Esophagus muscularis mucosa (tissue), 4 donors: ENCODE measurements at regions not wholly inside any gene's neighbourhood (a gene's known extent, or its start where the extent isn't known, plus 50 kb on each side); places are given as distances from the start of the nearest gene placed in this dataset.

Experiments used
- DNase-seq: peaks from one replicate; pipeline ENCODE4 v3.0.0-alpha.2; 2017; ENCODE audit errors: extremely low spot score
- H3K27ac ChIP-seq, 4 donors: fragments of 200-600 bp; sonication (generic); replicated peaks in 1 of 4; 1 replicate in 3 of 4; 2 replicates in 1 of 4; pipeline ENCODE4 v1.5.1; 2016 to 2019; ENCODE audit warnings: mild to moderate bottlenecking in 1 of 4
- H3K27me3 ChIP-seq, 4 donors: fragments of 200-600 bp; sonication (generic); one replicate each; pipeline versions ENCODE4 v1.5.1 to v1.6.0; 2016 to 2019
- H3K36me3 ChIP-seq, 4 donors: fragments of 200-600 bp; sonication (generic); one replicate each; pipeline ENCODE4 v1.5.1; 2016 to 2019
- H3K4me1 ChIP-seq, 4 donors: fragments of 200-600 bp; sonication (generic); one replicate each; pipeline ENCODE4 v1.5.1; 2016 to 2019
- H3K4me3 ChIP-seq, 4 donors: fragments of 200-600 bp; sonication (generic); 1 replicate in 2 of 4; 2 replicates in 2 of 4; pipeline ENCODE4 v1.5.1; 2016 to 2019; ENCODE audit warnings: mild to moderate bottlenecking in 4 of 4, moderate library complexity in 1 of 4
- H3K9me3 ChIP-seq, 4 donors: fragments of 200-600 bp; sonication (generic); 1 replicate in 3 of 4; 2 replicates in 1 of 4; pipeline ENCODE4 v1.5.1; 2016 to 2019
- EP300 ChIP-seq: sonication (generic); formaldehyde crosslinking; IDR thresholded peaks from one replicate; pipeline ENCODE4 v1.6.1; 2017; ENCODE audit warnings: antibody characterized with exemption
- POLR2A ChIP-seq: fragments of 450-650 bp; IDR thresholded peaks from one replicate; pipeline ENCODE4 v1.6.1; 2017; ENCODE audit warnings: antibody characterized with exemption, moderate library complexity, mild to moderate bottlenecking, low read depth
- POLR2AphosphoS5 ChIP-seq, 2 donors: sonication (generic); formaldehyde crosslinking; IDR thresholded peaks; one replicate each; pipeline ENCODE4 v1.6.1; 2017; ENCODE audit warnings: antibody characterized with exemption in 2 of 2
- WGBS: methylation state at CpG from one replicate; pipeline ENCODE4 v1.1.5; 2018; 5-methylcytosine and 5-hydroxymethylcytosine counted together
- intact Hi-C: fragments of 100-400 bp; cut with DNase I; formaldehyde crosslinking; loops from one replicate; pipeline ENCODE4 v1.15.1; 2023
- TF ChIP-seq, protein P1 (sequence below), 3 experiments: fragments of 200-600 bp in 2 of 3; fragments of 450-650 bp in 1 of 3; sonication (generic) in 2 of 3; IDR thresholded peaks; one replicate each; pipeline ENCODE4 v1.5.1; 2017 to 2019; ENCODE audit warnings: antibody characterized with exemption in 3 of 3, mild to moderate bottlenecking in 2 of 3, moderate library complexity in 1 of 3

DNA sequence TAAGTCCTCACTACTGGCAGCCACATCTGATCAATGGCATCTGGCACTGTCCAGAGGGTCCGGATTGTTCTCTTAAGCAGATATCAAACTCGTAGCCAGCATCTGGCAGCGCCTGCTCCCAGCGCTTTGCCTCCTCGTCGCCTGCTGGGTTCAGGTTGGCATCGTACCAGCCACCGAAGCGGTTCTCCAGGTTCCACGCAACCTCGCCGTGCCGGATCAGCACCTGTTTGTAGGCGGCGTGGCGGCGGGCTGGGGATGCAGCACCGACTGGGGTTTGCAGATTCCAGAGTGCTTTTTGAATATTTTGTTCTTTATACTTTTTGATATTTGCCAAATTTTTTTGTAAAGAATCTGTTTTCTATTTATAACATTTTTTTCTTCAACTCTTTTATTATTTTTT is 111.6 kb downstream of the NR2F2 start:
- no peak for DNase-seq
- H3K4me1 ChIP-seq = no peaks in the 10 kb centered on the region
- H3K4me3 ChIP-seq = no peak overlapping the region
- no peaks in the 10 kb centered on the region for H3K36me3 ChIP-seq
- 89% methylated on average over 13 of the region's 18 CpGs for WGBS
- H3K27me3 ChIP-seq = no peaks in the 10 kb centered on the region
- intact Hi-C loops = no loop called here
- no peaks in the 10 kb centered on the region for H3K9me3 ChIP-seq
- no peak for TF ChIP-seq EP300
- no peak for TF ChIP-seq POLR2A
- TF ChIP-seq, protein P1, sequence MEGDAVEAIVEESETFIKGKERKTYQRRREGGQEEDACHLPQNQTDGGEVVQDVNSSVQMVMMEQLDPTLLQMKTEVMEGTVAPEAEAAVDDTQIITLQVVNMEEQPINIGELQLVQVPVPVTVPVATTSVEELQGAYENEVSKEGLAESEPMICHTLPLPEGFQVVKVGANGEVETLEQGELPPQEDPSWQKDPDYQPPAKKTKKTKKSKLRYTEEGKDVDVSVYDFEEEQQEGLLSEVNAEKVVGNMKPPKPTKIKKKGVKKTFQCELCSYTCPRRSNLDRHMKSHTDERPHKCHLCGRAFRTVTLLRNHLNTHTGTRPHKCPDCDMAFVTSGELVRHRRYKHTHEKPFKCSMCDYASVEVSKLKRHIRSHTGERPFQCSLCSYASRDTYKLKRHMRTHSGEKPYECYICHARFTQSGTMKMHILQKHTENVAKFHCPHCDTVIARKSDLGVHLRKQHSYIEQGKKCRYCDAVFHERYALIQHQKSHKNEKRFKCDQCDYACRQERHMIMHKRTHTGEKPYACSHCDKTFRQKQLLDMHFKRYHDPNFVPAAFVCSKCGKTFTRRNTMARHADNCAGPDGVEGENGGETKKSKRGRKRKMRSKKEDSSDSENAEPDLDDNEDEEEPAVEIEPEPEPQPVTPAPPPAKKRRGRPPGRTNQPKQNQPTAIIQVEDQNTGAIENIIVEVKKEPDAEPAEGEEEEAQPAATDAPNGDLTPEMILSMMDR (IDR thresholded peaks at IDR 0.05) = no peak
- TF ChIP-seq POLR2AphosphoS5 (IDR thresholded peaks at IDR 0.05) = no peak
- H3K27ac ChIP-seq = no peak overlapping the region

DNA sequence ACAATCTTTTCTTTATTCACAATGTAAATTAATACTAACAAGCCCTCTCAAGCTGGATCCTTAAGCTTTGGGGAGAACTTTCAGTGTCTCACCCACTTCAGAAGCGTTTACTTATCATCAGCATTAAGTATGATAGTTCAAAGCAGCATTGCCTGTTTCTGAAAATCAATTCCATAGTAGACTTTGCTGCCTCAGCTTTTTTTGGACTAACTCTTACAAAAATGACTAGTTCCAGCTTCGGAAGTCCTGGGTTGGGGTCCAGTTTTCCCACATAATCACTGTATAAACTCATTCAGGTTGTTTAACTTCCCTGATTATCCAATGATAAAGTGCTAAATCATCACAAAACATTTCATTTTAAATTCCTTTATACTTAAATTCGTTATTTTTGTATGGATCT is 114.4 kb downstream of the NR2F2 start:
- H3K4me3 ChIP-seq = no peak overlapping the region

DNA sequence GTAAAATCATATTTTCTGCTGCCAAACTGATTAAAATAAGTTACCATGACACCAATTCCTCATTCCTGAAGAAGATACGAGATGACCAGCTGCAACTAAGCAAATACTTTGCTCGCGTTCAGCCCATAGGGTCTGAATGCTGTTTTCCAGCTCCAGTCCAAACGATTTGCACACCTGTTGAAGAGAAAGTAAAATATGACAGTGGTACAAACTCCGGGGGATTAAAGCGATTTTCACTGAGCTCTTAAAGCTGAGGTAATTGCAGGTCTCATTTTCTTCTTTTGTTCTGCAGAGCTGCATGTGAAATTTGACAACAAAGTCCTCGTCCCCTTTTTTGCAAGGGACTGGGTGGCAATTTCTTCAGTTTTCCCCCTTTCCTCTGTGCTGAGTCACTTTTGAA is 118.4 kb downstream of the NR2F2 start:
- Histone ChIP-seq H3K36me3 (no peaks in the 10 kb centered on the region), H3K4me3 (no peak overlapping the region), H3K9me3 (no peaks in the 10 kb centered on the region), H3K4me1 (no peaks in the 10 kb centered on the region), H3K27me3 (no peaks in the 10 kb centered on the region), H3K27ac (no peak overlapping the region)
- no peak for DNase-seq
- WGBS = 57% methylated on average over 7 of the region's 7 CpGs
- intact Hi-C loops = no loop called here
- TF ChIP-seq, protein P1 (IDR thresholded peaks at IDR 0.05) = no peak
- TF ChIP-seq EP300 = no peak
- no peak for TF ChIP-seq POLR2AphosphoS5 (IDR thresholded peaks at IDR 0.05)
- TF ChIP-seq POLR2A = no peak

More for the DNA sequence above, 114.4 kb downstream of the NR2F2 start:
- H3K36me3 ChIP-seq = no peaks in the 10 kb centered on the region
- DNase-seq = no peak
- no peaks in the 10 kb centered on the region for H3K9me3 ChIP-seq
- intact Hi-C loops = no loop called here
- no peaks in the 10 kb centered on the region for H3K4me1 ChIP-seq
- H3K27me3 ChIP-seq = no peaks in the 10 kb centered on the region
- 73% methylated on average over 3 of the region's 3 CpGs for WGBS
- no peak overlapping the region for H3K27ac ChIP-seq
- TF ChIP-seq POLR2AphosphoS5 (IDR thresholded peaks at IDR 0.05) = no peak
- TF ChIP-seq, protein P1 (IDR thresholded peaks at IDR 0.05) = no peak
- no peak for TF ChIP-seq POLR2A
- TF ChIP-seq EP300 = no peak

DNA sequence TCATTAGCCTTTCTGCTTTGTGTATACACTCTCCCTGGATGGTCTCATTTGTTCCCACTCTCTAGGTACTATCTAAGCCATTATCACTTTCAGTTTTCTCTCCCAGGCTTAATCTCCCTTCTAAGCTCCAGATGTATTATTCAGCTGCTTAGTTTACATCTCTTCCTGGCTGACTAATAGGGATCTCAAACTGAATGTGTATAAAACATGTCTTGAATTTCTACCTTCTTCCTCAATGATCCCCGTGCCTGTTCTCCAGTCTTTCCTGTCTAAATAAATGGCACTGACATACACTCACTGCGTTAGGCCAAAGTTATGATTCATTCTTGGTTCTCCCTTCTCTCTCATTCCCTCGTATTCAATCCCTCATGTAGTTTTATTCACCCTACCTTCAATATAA is 127.3 kb downstream of the NR2F2 start:
- 44% methylated on average over 3 of the region's 3 CpGs for WGBS
- no peak overlapping the region for H3K27ac ChIP-seq
- no peaks in the 10 kb centered on the region for H3K36me3 ChIP-seq
- no peak overlapping the region for H3K4me3 ChIP-seq
- H3K9me3 ChIP-seq = no peaks in the 10 kb centered on the region
- H3K27me3 ChIP-seq = no peaks in the 10 kb centered on the region
- TF ChIP-seq POLR2AphosphoS5 (IDR thresholded peaks at IDR 0.05) = no peak
- DNase-seq = no peak
- intact Hi-C loops = no loop called here
- no peaks in the 10 kb centered on the region for H3K4me1 ChIP-seq

DNA sequence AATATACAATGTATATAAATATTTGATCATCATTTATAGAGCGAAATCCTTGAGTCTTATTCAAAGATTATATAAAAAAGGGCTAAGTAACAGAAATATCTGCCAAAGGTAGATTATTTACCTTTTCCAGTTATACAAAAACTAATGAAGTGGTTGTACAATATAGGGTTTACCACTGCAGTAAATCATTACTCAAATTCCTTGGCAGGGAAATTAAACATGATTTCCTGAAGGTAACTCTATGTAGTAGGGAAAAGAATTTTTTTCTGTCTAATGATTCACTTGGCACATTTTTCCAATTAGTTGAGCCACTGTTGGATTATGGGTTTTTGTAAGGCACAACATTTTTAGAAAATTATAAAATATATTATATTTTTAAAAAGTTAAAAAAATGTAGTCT is 129.6 kb downstream of the NR2F2 start:
- no peaks in the 10 kb centered on the region for H3K36me3 ChIP-seq
- H3K9me3 ChIP-seq = no peaks in the 10 kb centered on the region
- TF ChIP-seq, protein P1 (IDR thresholded peaks at IDR 0.05) = no peak
- no peak for TF ChIP-seq EP300
- no peak for TF ChIP-seq POLR2A
- TF ChIP-seq POLR2AphosphoS5 (IDR thresholded peaks at IDR 0.05) = no peak
- no peak overlapping the region for H3K27ac ChIP-seq
- no peaks in the 10 kb centered on the region for H3K27me3 ChIP-seq
- no peak for DNase-seq
- no peaks in the 10 kb centered on the region for H3K4me1 ChIP-seq
- 90% methylated on average over 1 of the region's 1 CpG for WGBS
- intact Hi-C loops = no loop called here
- no peak overlapping the region for H3K4me3 ChIP-seq
